Common myeloid progenitor, CD34-positive (primary cell): ENCODE measurements at regions not wholly inside any gene's neighbourhood (a gene's known extent, or its start where the extent isn't known, plus 50 kb on each side); places are given as distances from the start of the nearest gene placed in this dataset.
"Not testable (repeated sequence)": the region's sequence is repeated elsewhere in the genome, so short reads cannot be mapped to it uniquely, and the experiment has no call there.

Experiments
- CTCF ChIA-PET: fragments of 350-600 bp; sonication (Branson Sonifier 250); formaldehyde crosslinking; loops from one replicate; lab custom pipeline; 2021; ENCODE audit warnings: antibody characterized with exemption; lab: Charles Lee
- POLR2A ChIA-PET: fragments of 350-600 bp; sonication (Branson Sonifier 250); formaldehyde crosslinking; loops from one replicate; lab custom pipeline; 2021; ENCODE audit warnings: antibody characterized with exemption; lab: Charles Lee
- DNase-seq, 3 donors: peaks; one replicate each; pipeline versions ENCODE4 v3.0.0 to v3.0.0-alpha.2; 2013
- H3K27ac ChIP-seq, 2 experiments: 1 replicate in 1 of 2; 2 replicates in 1 of 2; pipeline ENCODE4 v1.7.0; 2013; ENCODE audit warnings: inconsistent platforms in 2 of 2, low read length in 2 of 2, mild to moderate bottlenecking in 2 of 2, low read depth in 1 of 2, moderate library complexity in 1 of 2; ENCODE audit not compliant: severe bottlenecking in 2 of 2, insufficient read depth in 1 of 2, poor library complexity in 1 of 2
- H3K27me3 ChIP-seq, 5 experiments: replicated peaks in 2 of 5; 1 replicate in 3 of 5; 2 replicates in 2 of 5; pipeline versions ENCODE4 v1.6.1 to v1.7.0; 2013; ENCODE audit warnings: low read length in 4 of 5, mild to moderate bottlenecking in 2 of 5, moderate library complexity in 2 of 5, inconsistent platforms in 1 of 5; ENCODE audit not compliant: insufficient read depth in 5 of 5, control insufficient read depth in 4 of 5
- H3K36me3 ChIP-seq, 4 experiments: 1 replicate in 2 of 4; 2 replicates in 2 of 4; pipeline versions ENCODE4 v1.6.1 to v1.7.0; 2013; ENCODE audit warnings: low read length in 3 of 4, control low read depth in 1 of 4, mild to moderate bottlenecking in 1 of 4; ENCODE audit not compliant: control insufficient read depth in 4 of 4, insufficient read depth in 4 of 4
- H3K4me1 ChIP-seq, 4 experiments: 1 replicate in 3 of 4; 2 replicates in 1 of 4; pipeline versions ENCODE4 v1.6.1 to v1.7.1; 2013; ENCODE audit warnings: low read length in 3 of 4, mild to moderate bottlenecking in 3 of 4, control low read depth in 1 of 4, inconsistent platforms in 1 of 4, moderate library complexity in 1 of 4; ENCODE audit not compliant: control insufficient read depth in 4 of 4, insufficient read depth in 4 of 4; ENCODE audit errors: control extremely low read depth in 1 of 4
- H3K4me3 ChIP-seq, 7 experiments: 1 replicate in 4 of 7; 2 replicates in 3 of 7; pipeline versions ENCODE4 v1.5.1 to v1.7.0; 2013; ENCODE audit warnings: mild to moderate bottlenecking in 7 of 7, low read length in 6 of 7, moderate library complexity in 6 of 7, inconsistent platforms in 2 of 7, low read depth in 2 of 7, control low read depth in 1 of 7; ENCODE audit not compliant: insufficient read depth in 4 of 7, control insufficient read depth in 1 of 7; ENCODE audit errors: extremely low read depth in 1 of 7
- H3K9me3 ChIP-seq, 5 experiments: 1 replicate in 4 of 5; 2 replicates in 1 of 5; pipeline versions ENCODE4 v1.6.1 to v1.7.1; 2013; ENCODE audit warnings: low read length in 4 of 5, mild to moderate bottlenecking in 2 of 5, inconsistent platforms in 1 of 5, low read depth in 1 of 5, moderate library complexity in 1 of 5; ENCODE audit not compliant: control insufficient read depth in 4 of 5, insufficient read depth in 2 of 5; ENCODE audit errors: control extremely low read depth in 1 of 5
- WGBS: methylation state at CpG from one replicate; pipeline ENCODE4 v1.1.5; 2013; ENCODE audit not compliant: insufficient coverage; 5-methylcytosine and 5-hydroxymethylcytosine counted together

DNA sequence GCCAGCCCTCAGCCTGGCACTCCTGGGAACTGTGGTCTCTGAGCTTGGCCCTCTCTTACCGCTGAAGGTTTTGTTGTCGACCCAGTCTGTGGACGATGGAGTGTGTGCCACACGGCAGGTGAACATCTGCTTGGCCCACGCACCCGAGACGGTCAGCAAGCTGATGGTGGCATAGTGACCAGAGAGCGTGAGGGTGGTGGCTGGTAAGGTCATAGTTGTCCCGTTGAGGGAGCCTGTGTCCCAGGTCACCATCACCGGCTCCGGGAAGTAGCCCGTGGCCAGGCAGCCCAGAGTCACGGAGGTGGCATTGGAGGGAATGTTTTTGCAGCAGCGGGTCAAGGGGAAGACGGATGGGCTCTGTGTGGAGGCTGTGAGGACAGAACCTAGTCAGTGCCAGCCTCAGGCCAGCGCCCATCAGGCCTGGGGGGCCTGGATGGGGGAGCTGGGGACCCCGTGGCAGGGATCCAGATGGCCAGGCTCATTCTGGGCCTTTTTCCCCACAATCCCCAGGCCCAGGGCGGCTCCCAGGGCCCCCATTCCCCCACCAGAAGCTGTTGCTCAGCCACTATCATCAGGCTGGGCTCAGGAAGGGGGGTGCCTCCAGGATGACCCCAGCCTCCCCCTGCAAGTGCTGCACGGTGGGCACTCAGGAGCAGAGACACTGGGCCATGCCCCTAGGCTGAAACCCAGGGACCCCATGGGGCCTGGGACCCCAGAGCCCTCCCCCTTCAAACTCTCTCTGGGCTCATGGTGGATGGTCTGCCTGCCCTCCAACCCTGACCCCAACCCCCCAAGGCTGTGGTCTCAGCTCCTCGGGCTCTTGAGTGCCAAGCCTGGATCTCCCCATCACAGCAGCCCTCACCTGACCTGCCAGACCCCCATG lies 75.2 kb downstream of the TMEM121 start:
- Histone ChIP-seq H3K36me3 (no peaks in the 10 kb centered on the region), H3K27me3 (no peaks in the 10 kb centered on the region), H3K4me3 (no peak overlapping the region), H3K9me3 (no peaks in the 10 kb centered on the region), H3K4me1 (no peaks in the 10 kb centered on the region), H3K27ac (no peak overlapping the region)
- WGBS: 94% methylated on average over 19 of the region's 20 CpGs
- ChIA-PET POLR2A (interaction anchor here (0.7 kb wide), 1 partner anchor 27 kb away, joined by 3 read pairs; no protein-coding TSS in a partner anchor), CTCF (no interaction called here)
- DNase-seq: no peak

DNA sequence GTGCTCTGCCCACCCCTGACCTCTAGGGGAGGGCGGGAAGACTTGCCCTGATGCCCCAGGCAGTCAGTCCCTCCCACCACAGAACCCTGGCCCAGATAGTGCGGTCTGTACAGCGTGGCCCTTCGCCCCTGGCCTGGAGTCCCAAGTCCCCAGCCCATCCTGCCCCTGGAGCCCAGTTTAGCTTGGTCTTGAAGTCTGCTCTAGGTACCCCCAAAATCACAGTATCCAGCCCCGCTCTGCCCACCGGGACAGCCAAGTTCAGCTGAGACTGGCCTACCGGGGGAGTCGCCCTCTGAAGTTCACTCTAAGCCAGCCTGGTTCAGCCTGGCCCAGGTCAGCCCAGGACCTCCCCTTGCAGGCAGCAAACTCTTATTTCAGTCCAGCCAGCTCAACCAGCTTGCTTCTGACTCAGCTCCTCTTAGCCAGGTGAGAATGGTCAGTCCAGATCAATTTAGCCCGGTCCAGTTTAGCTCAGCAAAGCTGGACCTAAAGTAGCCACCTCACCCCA lies 75.9 kb downstream of the TMEM121 start:
- H3K27me3 ChIP-seq: no peaks in the 10 kb centered on the region
- no peaks in the 10 kb centered on the region for H3K36me3 ChIP-seq
- no peak for DNase-seq
- no peaks in the 10 kb centered on the region for H3K4me1 ChIP-seq
- H3K27ac ChIP-seq: no peak overlapping the region
- no peak overlapping the region for H3K4me3 ChIP-seq
- ChIA-PET POLR2A (no interaction called here), CTCF (interaction anchor here (0.9 to 1.2 kb wide), 2 partner anchors 74 to 225 kb away, joined by 3 read pairs; no protein-coding TSS in a partner anchor)
- WGBS: 99% methylated on average over 6 of the region's 9 CpGs
- H3K9me3 ChIP-seq: no peaks in the 10 kb centered on the region

DNA sequence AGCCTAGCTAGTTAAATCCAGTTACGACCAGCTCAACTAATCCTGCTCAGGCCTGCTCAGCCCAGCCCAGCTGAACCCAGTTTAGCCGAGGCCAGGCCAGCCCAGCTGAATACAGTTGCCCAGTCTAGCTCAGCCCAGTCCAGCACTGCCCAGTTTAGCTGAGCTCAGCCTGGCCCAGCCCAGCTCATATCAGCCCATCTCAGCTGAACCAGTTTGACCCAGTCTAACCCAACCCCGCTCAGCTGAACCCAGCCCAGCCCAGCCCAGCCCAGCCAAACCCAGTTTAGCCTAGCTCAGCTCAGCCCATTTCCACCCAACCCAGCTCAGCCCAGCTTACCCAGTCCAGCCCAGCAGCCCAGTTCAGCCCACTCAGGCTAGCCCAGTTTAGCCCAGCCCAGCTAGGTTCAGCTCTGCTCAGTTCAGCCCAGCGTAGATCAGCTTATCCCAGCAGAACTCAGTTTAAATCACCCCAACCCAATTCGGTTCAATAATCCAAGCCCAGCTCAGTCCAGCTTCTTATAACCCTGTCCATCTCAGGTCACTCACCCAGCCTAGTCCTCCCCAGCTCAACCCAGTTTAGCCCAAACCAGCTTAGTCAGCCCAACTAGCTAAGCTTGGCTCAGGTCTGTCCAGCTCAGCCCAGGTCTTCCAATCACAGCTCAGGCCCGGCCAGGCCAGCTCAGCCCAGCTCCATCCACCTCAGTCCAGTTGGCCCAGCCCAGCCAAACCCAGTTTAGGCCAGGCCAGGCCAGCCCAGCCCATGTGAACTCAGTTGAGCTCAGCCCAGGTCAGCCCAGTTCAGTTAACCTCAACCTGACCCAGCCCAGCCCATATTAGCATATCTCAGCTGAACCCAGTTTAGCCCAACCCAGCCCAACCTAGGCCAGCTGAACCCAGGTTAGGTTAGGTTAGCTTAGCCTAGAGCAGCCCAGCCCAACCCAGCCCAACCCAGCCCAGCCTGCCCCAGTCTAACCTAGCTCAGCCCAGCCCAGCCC lies 76.7 kb downstream of the TMEM121 start:
- H3K9me3 ChIP-seq: no peaks in the 10 kb centered on the region
- no peaks in the 10 kb centered on the region for H3K27me3 ChIP-seq
- ChIA-PET POLR2A (no interaction called here), CTCF (interaction anchor here (0.9 to 1.2 kb wide), 2 partner anchors 74 to 225 kb away, joined by 3 read pairs; no protein-coding TSS in a partner anchor)
- H3K36me3 ChIP-seq: no peaks in the 10 kb centered on the region
- no peaks in the 10 kb centered on the region for H3K4me1 ChIP-seq
- H3K27ac ChIP-seq: no peak overlapping the region
- no peak overlapping the region for H3K4me3 ChIP-seq
- no peak for DNase-seq
- WGBS: 95% methylated on average over 5 of the region's 6 CpGs

DNA sequence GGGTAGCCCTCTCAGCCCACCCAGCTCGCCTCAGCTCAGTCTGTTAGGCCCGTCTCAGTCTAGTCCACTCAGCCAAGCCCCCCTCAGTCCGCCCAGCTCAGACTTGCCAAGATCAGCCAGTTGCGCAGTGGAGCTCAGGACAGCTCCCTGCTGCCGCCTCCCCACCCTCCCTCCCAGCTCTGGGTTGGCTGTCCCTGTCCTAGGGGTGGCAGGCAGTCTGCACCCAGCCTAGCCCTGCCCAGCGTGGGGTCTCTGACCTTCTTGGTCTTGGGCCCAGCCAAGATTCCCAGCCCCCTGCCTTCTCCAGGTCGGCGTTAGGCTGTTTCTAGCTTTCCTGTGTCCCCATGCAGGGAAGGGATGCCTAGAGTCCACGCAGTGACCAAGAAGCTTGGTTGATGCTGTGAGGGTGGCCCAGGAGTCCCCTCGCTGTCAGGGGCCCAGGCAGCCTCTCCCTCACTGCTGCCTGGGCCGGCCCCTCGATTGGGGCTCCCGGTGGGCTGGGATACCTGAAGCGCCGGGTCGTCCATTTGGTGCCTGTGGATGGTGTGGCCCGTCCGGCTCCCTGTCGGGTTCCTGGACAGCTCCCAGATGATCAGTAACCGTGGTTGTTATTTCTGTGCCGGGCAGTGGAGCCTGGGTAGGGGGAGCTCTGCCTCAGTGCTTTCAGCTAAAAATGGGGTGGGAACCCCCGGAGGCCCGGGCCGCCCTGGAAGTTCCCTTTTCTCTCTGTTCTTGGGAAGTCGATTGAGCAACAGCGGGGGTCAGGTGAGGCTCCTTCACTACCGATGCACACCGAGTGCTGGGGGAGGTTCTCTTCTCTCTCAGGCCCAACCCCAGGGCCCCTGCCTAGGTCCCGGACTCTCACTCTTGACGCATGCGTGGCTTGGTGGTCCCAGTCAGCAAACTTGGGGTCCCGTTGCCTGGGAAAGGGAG lies 78.4 kb downstream of the TMEM121 start:
- H3K9me3 ChIP-seq, POLR2A ChIA-PET, H3K27me3 ChIP-seq, H3K4me3 ChIP-seq, H3K36me3 ChIP-seq, H3K4me1 ChIP-seq, H3K27ac ChIP-seq, DNase-seq, CTCF ChIA-PET: not testable (repeated sequence)
- 94% methylated on average over 22 of the region's 32 CpGs for WGBS

GRCh38 chr14:105605464-105606304 lies 79.3 kb downstream of the TMEM121 start:
- no peak overlapping the region for H3K27ac ChIP-seq
- ChIA-PET POLR2A (no interaction called here), CTCF (no interaction called here)
- DNase-seq: no peak
- H3K9me3 ChIP-seq: no peaks in the 10 kb centered on the region
- 95% methylated on average over 23 of the region's 24 CpGs for WGBS
- no peaks in the 10 kb centered on the region for H3K27me3 ChIP-seq
- H3K36me3 ChIP-seq: no peaks in the 10 kb centered on the region
- no peak overlapping the region for H3K4me3 ChIP-seq
- no peaks in the 10 kb centered on the region for H3K4me1 ChIP-seq
